GM21360 (cell line): ENCODE measurements at regions not wholly inside any gene's neighbourhood (a gene's known extent, or its start where the extent isn't known, plus 50 kb on each side); places are given as distances from the start of the nearest gene placed in this dataset.
A peak's percentile ranks its signal among the peaks of the same experiment; 100 is the strongest.
"Not testable (repeated sequence)": the region's sequence is repeated elsewhere in the genome, so short reads cannot be mapped to it uniquely, and the experiment has no call there.

ENCODE experiments used
- ATAC-seq: cut with Tn5 transposase; IDR thresholded peaks from one replicate; pipeline ENCODE4 v1.9.1; 2021; ENCODE audit warnings: mild to moderate bottlenecking, moderate library complexity; ENCODE audit not compliant: unreplicated experiment

DNA sequence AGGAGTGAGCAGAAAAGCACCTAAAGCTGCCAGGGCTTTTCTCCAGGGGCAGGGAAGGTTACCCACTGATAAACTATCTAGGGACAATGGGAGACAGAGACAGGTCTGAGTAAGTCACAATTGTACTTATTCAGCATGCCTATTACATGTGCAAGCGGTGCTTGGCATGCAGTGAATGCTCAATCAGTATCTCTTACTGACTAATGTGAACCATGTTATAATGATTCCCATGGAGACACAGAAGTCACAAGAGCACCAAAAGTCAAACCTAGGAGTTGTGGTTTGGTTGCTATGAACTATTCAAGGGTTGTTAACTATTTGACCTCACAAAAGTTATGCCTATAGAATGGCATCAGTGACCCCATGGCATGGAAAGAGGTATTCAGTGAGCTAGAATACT is 50.0 kb upstream of the RASGRP1 start:
- no peak for ATAC-seq

DNA sequence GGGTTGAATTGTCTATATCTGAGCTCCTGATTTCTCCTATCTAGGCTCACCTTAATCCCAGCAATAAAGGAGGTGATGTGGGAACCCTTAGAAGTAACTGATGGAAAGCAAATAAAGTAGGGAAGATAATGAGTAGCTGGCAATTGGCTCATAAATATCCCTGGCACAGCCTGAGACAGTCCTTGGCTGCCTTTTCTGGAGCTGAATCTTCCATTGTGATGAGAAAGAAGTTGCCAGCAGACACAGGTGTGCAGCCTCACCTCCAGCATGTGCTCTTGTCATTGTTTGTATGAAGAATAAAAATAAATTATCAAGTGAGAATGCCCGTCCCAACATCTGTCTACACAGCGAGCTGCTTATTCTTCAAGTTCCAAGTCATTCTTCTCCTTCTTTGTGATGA is 53.2 kb upstream of the RASGRP1 start:
- no peak for ATAC-seq

DNA sequence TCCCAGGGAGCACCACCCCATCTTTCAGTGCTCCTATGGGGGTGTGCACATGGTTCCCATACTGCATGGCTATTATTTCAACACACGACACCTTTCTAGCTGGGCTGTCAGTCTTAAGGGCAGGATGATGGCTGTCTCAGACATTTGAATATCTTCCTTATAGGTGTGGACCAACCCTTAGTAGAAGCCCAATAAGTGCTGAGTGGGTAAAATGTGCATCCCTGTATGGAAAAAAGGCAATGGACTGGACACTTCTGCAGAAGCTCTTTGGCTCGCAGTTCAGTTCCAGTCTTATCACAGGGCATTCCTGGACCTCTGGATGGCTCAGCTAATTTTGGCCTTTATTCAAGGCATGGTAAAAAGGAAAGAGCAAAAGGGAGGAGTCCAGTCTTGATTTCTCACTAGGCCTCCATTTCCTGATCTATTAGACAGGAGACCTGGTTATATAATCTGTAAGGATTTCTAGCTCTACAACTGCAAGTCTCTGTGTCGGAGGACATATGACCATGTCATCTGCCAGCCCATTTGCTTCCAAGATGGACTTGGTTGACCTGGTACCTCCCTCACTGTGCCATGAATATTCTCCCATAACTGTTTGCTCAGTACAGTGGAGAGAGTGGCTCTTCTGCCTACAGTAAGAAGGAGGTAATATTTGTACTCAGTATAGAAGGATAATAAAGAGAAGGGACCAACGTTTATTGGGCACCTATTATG is 53.8 kb upstream of the RASGRP1 start:
- no peak for ATAC-seq

DNA sequence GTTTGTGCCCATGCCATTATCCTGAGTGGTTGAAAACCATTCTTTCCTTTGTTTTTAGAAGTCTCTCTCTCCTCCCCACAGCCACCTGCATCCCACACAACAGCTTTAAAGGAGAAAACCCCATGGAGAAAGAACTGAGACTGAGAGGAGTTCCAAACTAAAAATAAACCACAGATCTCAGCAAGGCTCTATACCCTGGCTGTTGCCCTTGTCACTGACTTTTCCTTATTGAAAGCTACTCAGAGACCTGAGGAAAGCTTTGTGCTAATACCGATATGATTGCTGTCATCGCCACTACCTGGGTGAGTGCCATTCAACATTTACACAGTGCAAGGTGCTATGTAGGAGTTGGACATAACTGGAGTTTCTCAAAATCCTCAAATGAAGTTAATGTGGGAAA is 55.5 kb upstream of the RASGRP1 start:
- no peak for ATAC-seq

DNA sequence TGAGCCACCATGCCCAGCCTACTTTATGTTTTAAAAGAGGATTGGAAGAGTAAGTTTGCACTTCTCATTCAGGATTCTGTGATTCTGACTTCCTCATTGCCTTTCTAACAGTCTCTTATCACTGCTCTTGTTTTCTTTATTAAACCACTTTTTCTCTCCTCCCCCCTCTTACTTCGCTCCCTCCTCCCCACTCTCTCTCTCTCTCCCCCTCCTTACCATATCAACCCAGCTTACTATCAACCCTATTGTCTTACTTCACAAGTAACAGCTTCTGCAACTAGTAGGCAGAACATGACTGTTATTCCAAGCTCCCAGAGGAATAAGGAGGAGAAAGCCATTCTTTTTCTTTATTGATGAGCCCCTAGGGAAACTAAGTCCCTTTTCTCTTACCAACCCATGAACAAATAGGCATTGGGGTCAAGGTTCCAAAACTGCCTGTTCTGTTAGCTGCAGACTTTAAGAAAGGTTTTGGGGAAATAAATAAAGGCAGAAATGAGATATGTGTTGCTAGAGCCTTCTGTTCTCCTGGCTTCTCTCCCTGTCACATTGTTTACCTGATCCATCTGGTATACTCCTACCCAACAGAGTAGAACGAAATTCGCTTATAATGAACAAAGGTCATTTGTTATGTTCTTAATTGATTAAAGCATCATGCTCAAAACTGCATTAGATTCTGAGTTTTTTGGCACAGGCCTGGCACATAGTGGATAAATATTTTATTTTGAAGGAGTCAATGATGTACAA is 56.4 kb upstream of the RASGRP1 start:
- ATAC-seq, result no peak

DNA sequence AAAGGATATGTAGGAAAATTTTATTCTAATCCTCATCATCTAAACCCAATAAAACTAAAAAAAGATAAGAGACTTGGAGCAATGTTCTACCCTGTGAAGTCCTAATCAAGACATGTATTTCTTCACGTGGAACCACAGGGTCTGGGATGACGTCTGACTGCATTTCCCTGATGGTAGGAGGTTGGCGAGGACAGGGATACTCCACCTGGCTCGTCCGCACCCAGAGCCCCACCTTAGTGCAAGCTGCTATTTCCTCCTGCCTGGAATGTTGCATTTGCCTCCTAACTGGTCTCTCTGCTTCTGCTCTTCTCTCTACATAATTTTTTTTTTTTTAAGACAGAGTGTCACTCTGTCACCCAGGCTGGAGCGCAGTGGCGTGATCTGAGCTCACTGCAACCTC is 57.7 kb upstream of the RASGRP1 start:
- no peak for ATAC-seq

DNA sequence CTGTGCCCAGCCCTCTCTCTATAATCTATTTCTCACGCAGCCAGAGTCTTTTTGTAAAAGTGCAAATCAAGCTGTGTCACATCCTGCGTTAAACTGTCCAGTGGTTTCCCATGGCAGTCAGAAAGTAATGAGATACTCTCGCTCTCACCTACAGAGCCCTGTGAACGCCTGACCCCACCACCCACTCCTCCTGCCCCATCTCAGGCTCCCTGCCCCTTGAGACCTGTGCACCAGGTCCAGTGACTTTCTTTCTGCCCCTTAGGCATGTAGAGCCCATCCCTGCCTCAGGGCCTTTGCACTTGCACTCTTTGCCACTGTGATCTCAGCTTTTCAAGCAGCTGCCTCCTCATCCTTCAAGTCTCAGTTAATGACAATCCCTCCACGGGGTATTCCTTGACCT is 58.3 kb upstream of the RASGRP1 start:
- ATAC-seq, result no peak

DNA sequence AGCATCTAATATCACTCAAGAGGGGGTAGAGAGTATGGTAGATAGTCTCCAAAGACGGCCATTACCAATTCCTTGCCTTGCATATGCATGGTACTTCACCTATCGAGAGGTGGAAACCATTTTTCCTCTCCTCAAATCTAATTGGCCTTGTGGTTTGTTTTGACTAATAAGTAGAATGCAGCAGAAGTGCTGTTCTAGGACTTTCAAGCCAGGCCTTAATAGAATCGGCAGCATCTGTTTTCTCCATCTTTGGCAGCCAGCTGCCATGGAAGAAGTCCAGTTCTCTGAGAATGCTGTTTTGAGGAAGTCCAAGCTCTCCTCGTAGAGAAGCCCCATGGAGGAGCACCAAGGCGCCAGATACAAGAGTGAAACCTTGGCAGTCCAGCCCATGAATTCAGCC is 59.1 kb upstream of the RASGRP1 start:
- ATAC-seq, result no peak

DNA sequence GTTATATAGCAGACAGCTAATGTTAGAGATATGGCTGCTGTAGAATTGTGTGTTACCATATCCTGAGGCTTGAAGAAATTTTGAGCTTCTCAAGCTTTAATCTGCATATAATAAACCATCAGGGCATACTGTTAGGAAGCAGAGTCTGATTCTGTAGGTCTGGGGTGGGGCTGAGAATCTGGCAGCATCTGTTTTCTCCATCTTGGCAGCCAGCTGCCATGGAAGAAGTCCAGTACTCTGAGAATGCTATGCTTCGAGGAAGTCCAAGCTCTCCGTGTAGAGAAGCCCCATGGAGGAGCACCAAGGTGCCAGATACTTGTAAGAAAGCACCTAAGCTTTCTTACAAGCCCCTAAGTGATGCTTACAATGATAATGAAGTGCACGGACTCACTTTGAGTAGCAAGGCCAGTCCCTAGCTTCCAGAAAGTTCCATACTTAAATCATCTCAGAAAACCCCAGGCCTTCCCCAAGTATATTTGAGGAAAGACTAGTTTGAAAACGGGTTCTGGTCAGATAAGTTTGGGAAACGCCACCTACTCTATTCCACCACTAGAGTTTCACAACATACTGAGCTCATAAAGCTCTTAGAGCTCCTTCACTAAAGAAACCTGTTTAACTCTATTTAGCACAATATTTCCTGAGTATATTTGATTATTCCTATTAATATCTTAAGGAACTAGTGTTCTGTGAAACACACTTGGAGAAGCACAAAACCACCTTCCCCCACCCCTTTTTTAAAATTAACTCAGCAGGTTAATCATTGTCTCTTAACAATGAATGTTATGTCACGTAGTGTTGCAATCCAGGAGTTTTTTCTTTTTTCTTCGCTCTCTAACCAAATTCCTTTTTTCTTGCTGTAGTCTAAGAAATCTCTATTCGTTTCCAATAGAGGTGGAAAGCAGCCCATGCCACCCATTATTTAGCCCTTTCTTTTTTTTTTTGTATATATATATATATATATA is 59.9 kb upstream of the RASGRP1 start:
- ATAC-seq, result no peak

DNA sequence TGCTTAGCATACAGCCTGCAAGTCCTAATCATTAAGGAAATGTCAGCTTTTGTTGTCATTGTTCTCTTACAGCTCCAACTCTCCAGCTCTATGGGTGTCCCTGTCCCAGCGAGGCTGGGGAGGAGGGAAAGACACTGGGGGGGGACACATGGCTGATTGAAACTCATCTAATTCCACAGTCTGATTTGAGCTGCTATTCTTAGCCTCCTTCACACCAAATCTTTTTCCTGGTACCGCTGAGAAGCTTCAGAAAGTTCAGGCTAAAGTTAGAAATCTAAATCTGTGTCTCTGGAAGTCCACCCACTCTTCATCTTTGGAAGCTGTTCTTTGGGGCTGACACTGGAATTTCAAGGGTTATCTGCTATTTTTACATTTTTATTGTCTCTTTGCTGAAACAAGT is 61.3 kb upstream of the RASGRP1 start:
- no peak for ATAC-seq

DNA sequence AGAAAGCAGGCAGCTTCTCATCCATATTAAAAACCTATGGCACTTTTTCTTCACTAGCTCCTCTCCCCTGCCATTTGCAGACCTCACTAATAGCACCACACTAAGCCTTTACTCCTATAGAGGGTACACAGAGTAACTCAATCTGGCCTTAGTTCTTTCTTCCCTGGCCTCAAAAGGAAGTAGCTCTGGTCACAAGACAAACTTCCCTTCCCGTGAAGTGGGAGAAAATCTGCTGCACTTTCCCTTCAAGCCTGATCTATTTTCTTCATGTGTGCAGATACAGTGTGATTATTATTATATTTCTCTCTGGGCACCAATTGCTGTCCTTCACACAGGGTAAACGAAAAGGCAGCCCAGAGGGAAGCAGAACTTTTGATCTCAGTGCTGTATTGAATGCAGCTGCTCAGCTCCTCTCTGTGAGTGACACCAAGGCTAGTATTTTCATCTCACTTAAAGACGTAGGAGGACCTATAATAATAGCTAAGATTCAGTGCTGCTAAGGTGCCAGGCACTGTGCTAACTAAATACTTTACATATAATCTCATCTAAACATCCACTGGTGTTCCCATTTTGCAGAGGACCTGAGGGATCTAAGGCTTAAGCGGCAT is 61.9 kb upstream of the RASGRP1 start:
- ATAC-seq, result no peak

DNA sequence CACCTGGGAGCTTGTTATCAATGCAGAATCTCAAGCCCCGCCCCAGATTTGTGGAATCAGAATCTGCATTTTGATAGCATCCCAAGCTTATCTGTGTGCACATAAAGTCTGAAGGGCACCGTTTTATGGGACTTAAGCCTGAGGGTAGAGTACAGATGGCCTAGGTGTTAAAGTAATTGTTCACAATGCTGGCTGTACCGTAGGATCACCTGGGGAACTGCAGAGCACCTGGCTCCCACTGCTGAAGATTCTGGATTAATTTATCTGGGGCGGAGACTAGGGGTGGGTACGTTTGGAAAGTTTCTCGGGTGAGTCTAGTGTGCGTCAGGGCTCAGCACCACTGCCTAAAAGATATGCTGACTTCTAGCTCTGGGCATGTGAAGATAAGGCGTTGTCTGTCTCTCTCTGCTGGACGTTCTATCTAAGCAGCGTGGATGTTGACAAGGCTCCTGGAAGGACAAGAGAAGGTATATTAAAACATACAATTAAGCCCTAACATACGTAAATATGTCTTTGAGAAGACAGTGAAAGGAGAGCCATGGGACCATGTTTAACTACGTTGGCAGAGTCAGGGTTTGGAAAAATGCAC is 63.2 kb upstream of the RASGRP1 start:
- no peak for ATAC-seq

DNA sequence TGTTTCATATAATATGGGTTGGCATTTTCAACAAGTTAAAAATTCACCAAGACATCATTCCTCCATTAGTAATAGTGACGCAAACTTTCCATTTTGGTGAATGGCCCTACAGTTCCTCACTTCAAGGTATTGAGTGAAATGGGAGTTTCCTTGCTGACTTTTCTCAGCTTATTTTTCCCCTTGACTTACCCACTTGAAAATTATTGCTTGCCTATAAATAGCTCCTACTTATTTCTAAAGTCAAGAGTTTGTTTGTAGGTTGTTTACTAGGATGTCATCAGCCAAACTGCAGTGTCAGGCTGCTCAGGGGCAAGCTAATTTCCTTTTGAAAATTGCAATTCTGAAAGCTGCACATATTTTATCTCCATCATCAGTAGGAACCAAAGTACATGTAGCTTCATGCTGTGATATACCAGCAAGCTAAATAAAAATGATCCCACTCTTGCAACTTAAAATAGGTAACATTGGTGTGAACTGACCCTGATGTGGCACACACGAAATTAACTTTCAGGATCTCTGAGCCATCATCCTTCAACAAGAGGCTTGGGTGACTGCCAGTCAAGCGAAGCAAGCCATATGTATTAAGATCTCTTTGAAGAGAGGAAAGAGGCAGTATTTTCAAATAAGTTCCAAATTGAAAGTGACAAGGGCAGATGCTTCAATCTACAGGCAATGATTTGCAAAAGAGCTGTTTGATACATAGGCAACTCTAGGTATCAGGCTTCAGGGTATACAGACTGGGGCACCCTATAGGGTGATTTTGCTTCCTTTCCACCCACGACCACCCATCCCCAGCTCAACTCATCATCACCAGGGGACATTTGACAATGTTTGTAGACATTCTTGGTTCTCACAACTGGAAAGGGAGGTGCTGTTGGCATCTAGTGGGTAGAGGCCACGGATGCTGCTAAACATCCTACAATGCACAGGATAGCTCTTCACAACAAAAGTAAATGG is 66.8 kb upstream of the RASGRP1 start:
- ATAC-seq, result peak; percentile 47

DNA sequence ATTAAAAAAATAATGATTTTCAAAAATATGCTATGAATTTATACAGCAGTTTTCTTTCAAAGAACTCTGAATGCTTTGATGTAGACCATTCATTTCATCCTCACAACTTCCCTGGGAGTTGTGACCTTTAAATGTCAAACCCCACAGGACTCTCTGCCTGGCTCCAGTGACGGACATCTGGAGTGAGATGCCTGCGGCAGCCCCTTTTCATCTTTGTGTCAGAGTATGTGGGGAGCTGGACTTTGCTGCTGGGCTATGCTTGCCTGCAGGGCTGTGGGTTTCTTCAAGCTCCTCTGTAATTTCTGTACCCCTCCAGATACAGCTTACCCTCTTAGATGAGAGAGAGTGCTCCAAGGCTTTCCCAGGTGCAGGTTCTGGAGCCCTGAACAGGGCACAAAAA is 70.6 kb upstream of the RASGRP1 start:
- ATAC-seq, result no peak

DNA sequence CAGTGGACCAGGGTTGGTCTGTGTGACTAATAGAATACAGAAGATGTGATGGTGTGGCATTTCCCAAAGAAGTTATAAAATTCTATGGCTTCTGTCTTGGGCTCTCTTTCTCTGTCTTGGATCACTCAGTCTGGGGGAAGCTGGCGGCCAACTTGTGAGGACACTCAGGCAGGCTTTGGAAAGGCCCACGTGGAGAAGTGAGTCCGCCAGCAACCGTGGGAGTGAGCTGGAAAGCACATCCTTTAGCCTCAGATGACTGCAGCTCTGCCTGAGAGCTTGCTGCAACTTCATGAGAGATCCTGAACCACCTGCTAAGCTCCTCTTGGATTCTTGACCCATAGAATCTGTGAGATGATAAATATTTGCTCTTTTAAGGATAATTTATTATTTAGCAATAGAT is 72.0 kb upstream of the RASGRP1 start:
- ATAC-seq, result no peak

DNA sequence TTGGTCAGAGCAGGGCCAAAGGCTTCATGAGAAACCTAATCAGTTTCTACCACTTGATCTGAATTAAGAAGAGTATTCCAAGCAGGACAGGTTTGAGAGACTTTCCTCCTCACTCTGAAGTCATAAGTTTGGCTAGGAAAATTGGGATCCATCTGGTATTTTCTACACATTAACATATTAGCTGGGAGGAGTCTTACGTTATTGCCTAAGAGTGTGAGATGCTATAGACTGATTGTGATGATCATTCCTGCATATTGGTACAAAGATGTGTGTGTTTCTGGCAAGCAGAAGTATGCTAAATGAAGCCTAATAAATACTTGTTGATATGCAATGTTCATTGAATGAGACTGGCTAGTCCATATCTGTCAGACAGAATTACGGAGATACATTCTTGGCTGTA is 73.5 kb upstream of the RASGRP1 start:
- ATAC-seq, result no peak

DNA sequence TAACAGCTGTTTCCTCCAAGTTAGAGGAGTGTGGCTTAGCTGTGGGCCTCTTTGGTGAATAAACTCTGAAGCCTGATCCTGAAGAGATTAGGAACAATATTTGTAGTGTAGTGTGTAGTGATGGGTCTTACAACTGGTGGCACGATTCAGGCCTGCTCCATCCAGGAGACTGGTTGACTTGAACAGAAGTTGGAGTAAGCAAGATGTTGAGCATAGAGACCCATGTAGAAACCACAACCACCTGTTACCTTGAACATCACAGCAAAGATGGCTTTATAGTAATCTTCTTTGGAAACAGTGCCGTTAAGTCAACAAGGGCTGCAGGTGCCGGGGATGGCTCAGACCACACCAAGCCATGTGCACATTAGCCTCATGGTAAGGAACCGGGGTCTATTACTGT is 74.2 kb upstream of the RASGRP1 start:
- no peak for ATAC-seq

DNA sequence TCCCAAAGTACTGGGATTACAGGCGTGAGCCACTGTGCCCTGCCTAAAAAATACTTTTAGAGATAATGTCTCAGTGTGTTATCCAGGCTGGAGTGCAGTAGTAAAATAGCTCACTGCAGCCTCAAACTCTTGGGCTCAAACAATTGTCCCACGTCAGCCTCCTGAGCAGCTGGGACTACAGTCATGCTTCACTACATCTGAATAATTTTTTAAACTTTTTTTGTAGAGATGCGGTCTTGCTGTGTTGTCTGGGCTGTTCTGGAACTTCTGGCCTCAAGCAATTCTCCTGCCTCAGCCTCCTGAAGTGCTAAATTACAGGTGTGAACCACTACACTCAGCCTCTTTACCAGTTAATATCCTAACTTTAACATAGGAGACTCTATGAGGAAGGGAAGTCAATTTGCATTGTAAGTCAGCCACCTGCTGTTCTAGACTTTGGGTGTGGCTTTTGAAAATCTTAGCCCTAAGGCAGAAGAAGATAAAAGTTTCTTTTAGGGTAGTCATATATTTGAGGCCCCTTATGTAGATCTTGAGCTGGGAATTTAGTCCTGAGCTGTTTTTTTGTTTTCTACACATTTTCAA is 78.2 kb upstream of the RASGRP1 start:
- no peak for ATAC-seq

DNA sequence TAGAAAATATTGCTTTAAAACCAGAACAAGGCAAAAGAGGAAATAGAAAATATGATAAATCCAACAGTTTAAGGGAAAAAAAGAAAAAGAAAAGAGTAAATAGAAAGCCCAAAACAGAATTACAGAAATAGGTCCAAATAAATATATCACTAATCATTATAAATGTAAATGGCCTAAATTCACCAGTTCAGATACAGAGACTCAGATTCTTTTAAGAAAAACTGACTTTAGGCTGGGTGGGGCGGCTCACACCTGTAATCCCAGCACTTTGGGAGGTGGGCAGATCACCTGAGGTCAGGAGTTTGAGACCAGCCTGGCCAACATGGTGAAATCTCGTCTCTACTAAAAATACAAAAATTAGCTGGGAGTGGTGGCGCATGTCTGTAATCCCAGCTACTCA is 79.7 kb upstream of the RASGRP1 start:
- not testable (repeated sequence) for ATAC-seq
